ENCODE measurements at regions not wholly inside any gene's neighbourhood (a gene's known extent, or its start where the extent isn't known, plus 50 kb on each side); places are given as distances from the start of the nearest gene placed in this dataset.

DNA sequence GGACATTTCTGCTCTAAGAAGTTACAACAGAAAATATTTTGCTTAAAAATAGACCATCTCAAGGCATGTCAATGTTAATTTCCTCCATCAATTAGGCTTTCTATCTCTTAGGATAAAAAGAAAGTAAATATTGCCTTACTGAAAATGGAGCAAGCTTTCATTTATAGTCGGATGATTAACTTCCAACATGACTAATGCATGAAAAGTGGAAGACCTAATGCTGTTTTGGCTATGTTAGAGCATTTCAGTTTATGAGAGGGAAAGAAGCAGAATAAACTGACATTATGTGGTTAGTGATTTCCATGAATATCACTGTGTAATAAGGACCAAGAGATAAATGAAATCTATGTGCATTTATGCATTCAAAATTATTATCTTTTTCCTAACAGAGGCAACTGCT, 475.2 kb upstream of the UBE2E3 start:
- Histone ChIP-seq H3K4me3 (ENCODE audit: low read depth in 2 of 2, low read length in 1 of 2) (no peak overlapping the region), H3K9ac (no peak overlapping the region), H3K36me3 (replicated peaks in 1 of 2; ENCODE audit: control insufficient read depth in 1 of 2, insufficient read depth in 2 of 2, low read length in 1 of 2) (no peaks in the 10 kb centered on the region), H3K27me3 (ENCODE audit: insufficient read depth) (no peaks in the 10 kb centered on the region), H2AFZ (ENCODE audit: low read depth) (no peak overlapping the region), H3K79me2 (ENCODE audit: insufficient read depth) (no peaks in the 10 kb centered on the region), H3K9me3 (no peaks in the 10 kb centered on the region), H3K4me2 (no peak overlapping the region), H3K4me1 (ENCODE audit: control insufficient read depth in 1 of 2, insufficient read depth in 2 of 2, low read depth in 1 of 2, low read length in 1 of 2) (no peaks in the 10 kb centered on the region), H3K27ac (ENCODE audit: low read depth in 2 of 2, low read length in 1 of 2) (no peak overlapping the region), H3F3A (replicated peaks; ENCODE audit: insufficient read depth) (no peaks in the 10 kb centered on the region), H3K9me2 (0 out of 2 replicates have a peak, but pooled peaks cover 3% of the 10 kb centered on the region), H4K20me1 (ENCODE audit: insufficient read depth) (no peaks in the 10 kb centered on the region)
- no peak for DNase-seq
- 63% methylated on average over 1 of the region's 1 CpG for WGBS (ENCODE audit: low lambda C conversion rate)
- TF ChIP-seq ELF1 (IDR thresholded peaks at IDR 0.05) (no peak), SIN3A (IDR thresholded peaks at IDR 0.05; ENCODE audit: borderline replicate concordance, low read depth, low read length) (no peak), YY1 (IDR thresholded peaks at IDR 0.05; ENCODE audit: low read depth) (no peak), POLR2AphosphoS5 (IDR thresholded peaks at IDR 0.05; ENCODE audit: low read depth, low read length) (no peak), NFIC (IDR thresholded peaks at IDR 0.05; ENCODE audit: borderline replicate concordance) (no peak), NRF1 (IDR thresholded peaks at IDR 0.05; ENCODE audit: low read depth, low read length) (no peak), FOXJ3 (CRISPR knock-in tag; IDR thresholded peaks at IDR 0.05) (no peak), EP300 (IDR thresholded peaks at IDR 0.05; ENCODE audit: borderline replicate concordance in 1 of 2, low read depth in 1 of 2, low read length in 1 of 2) (no peak), RFX5 (IDR thresholded peaks at IDR 0.05; ENCODE audit: low read length) (no peak), GABPA (IDR thresholded peaks at IDR 0.05; ENCODE audit: low read depth) (no peak), JUND (IDR thresholded peaks at IDR 0.05) (no peak)
- TF ChIP-seq, protein P1, sequence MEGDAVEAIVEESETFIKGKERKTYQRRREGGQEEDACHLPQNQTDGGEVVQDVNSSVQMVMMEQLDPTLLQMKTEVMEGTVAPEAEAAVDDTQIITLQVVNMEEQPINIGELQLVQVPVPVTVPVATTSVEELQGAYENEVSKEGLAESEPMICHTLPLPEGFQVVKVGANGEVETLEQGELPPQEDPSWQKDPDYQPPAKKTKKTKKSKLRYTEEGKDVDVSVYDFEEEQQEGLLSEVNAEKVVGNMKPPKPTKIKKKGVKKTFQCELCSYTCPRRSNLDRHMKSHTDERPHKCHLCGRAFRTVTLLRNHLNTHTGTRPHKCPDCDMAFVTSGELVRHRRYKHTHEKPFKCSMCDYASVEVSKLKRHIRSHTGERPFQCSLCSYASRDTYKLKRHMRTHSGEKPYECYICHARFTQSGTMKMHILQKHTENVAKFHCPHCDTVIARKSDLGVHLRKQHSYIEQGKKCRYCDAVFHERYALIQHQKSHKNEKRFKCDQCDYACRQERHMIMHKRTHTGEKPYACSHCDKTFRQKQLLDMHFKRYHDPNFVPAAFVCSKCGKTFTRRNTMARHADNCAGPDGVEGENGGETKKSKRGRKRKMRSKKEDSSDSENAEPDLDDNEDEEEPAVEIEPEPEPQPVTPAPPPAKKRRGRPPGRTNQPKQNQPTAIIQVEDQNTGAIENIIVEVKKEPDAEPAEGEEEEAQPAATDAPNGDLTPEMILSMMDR (IDR thresholded peaks at IDR 0.05), result no peak
- TF ChIP-seq, protein P2, sequence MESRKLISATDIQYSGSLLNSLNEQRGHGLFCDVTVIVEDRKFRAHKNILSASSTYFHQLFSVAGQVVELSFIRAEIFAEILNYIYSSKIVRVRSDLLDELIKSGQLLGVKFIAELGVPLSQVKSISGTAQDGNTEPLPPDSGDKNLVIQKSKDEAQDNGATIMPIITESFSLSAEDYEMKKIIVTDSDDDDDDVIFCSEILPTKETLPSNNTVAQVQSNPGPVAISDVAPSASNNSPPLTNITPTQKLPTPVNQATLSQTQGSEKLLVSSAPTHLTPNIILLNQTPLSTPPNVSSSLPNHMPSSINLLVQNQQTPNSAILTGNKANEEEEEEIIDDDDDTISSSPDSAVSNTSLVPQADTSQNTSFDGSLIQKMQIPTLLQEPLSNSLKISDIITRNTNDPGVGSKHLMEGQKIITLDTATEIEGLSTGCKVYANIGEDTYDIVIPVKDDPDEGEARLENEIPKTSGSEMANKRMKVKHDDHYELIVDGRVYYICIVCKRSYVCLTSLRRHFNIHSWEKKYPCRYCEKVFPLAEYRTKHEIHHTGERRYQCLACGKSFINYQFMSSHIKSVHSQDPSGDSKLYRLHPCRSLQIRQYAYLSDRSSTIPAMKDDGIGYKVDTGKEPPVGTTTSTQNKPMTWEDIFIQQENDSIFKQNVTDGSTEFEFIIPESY (IDR thresholded peaks at IDR 0.05; ENCODE audit: borderline replicate concordance, low read depth), result no peak
- TF ChIP-seq, protein P3, sequence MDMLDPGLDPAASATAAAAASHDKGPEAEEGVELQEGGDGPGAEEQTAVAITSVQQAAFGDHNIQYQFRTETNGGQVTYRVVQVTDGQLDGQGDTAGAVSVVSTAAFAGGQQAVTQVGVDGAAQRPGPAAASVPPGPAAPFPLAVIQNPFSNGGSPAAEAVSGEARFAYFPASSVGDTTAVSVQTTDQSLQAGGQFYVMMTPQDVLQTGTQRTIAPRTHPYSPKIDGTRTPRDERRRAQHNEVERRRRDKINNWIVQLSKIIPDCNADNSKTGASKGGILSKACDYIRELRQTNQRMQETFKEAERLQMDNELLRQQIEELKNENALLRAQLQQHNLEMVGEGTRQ (IDR thresholded peaks at IDR 0.05; ENCODE audit: borderline replicate concordance, low read depth, low read length), result no peak
- ChIA-PET POLR2A (no interaction called here), CTCF (no interaction called here)

DNA sequence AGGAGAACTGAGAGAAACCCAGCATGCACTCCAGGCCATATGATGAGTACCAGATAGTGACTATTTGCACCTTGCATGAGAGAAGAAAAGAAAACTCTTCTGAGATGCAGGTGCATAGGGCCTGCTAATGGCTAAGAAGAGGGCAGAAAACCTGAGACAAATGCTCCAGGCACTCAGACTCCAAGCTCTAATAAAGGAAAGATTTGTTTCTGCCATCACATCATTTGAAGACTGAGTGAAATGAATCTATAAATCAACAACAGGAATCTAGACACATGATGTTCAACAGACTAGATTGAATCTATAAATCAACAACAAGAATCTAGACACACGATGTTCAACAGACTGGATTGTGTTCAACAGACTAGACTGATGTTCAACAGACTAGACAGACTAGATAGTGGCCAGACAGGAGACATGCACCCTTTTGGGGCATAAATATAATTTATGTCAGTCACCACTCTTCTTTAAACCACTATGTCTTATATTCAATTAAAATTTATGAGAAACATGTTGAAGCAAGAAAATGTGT, 482.7 kb upstream of the UBE2E3 start:
- no peaks in the 10 kb centered on the region for H3K4me1 ChIP-seq (ENCODE audit: control insufficient read depth in 1 of 2, insufficient read depth in 2 of 2, low read depth in 1 of 2, low read length in 1 of 2)
- no peaks in the 10 kb centered on the region for H3K27me3 ChIP-seq (ENCODE audit: insufficient read depth)
- H3F3A ChIP-seq (replicated peaks; ENCODE audit: insufficient read depth), result no peaks in the 10 kb centered on the region
- DNase-seq, result no peak
- H2AFZ ChIP-seq (ENCODE audit: low read depth), result no peak overlapping the region
- H3K27ac ChIP-seq (ENCODE audit: low read depth in 2 of 2, low read length in 1 of 2), result no peak overlapping the region
- H4K20me1 ChIP-seq (ENCODE audit: insufficient read depth), result no peaks in the 10 kb centered on the region
- H3K79me2 ChIP-seq (ENCODE audit: insufficient read depth), result no peaks in the 10 kb centered on the region
- no peaks in the 10 kb centered on the region for H3K9me3 ChIP-seq
- H3K36me3 ChIP-seq (replicated peaks in 1 of 2; ENCODE audit: control insufficient read depth in 1 of 2, insufficient read depth in 2 of 2, low read length in 1 of 2), result no peaks in the 10 kb centered on the region
- TF ChIP-seq TCF12 (IDR thresholded peaks at IDR 0.05) (peak; percentile 33; the same call in 1 of the 2 replicates), GATA2 (CRISPR knock-in tag; IDR thresholded peaks at IDR 0.05) (peak; percentile 62), EP300 (IDR thresholded peaks at IDR 0.05; ENCODE audit: borderline replicate concordance in 1 of 2, low read depth in 1 of 2, low read length in 1 of 2) (0 out of 4 replicates have a peak, but pooled peaks of 1 of the 2 experiments have one; percentile 9)
- TF ChIP-seq, protein P4, sequence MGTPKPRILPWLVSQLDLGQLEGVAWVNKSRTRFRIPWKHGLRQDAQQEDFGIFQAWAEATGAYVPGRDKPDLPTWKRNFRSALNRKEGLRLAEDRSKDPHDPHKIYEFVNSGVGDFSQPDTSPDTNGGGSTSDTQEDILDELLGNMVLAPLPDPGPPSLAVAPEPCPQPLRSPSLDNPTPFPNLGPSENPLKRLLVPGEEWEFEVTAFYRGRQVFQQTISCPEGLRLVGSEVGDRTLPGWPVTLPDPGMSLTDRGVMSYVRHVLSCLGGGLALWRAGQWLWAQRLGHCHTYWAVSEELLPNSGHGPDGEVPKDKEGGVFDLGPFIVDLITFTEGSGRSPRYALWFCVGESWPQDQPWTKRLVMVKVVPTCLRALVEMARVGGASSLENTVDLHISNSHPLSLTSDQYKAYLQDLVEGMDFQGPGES (IDR thresholded peaks at IDR 0.05; ENCODE audit: low read depth, low read length), result no peak
- H3K9ac ChIP-seq, result no peak overlapping the region
- ChIA-PET POLR2A (no interaction called here), CTCF (interaction anchor here (1.6 kb wide), 1 partner anchor 20 kb away, joined by 3 read pairs; no protein-coding TSS in a partner anchor)
- H3K4me2 ChIP-seq, result no peak overlapping the region
- H3K4me3 ChIP-seq (ENCODE audit: low read depth in 2 of 2, low read length in 1 of 2), result no peak overlapping the region
- 11% methylated on average over 1 of the region's 1 CpG for WGBS (ENCODE audit: low lambda C conversion rate)
- 0 out of 2 replicates have a peak, but pooled peaks cover 3% of the 10 kb centered on the region for H3K9me2 ChIP-seq

All from SK-N-SH (cell line).